Effector memory CD8-positive, alpha-beta T cell (primary cell): ENCODE measurements at regions not wholly inside any gene's neighbourhood (a gene's known extent, or its start where the extent isn't known, plus 50 kb on each side); places are given as distances from the start of the nearest gene placed in this dataset.

Experiments used
- ATAC-seq: fragments of 150-1000 bp; cut with Tn5 transposase; replicated peaks from 2 replicates; pipeline ENCODE4 v1.10.0; 2021; ENCODE audit warnings: mild to moderate bottlenecking, moderate library complexity
- DNase-seq, 3 experiments: peaks; one replicate each; pipeline ENCODE4 v3.0.0; 2021
- H3K27ac Mint-ChIP-seq, 2 donors: one replicate each; pipeline ENCODE4 v1.8.0; 2022; ENCODE audit warnings: mild to moderate bottlenecking in 2 of 2, mixed read lengths in 2 of 2, moderate library complexity in 2 of 2
- H3K27me3 Mint-ChIP-seq, 2 donors: one replicate each; pipeline ENCODE4 v1.8.0; 2022; ENCODE audit warnings: mixed read lengths in 2 of 2
- H3K36me3 Mint-ChIP-seq: one replicate; pipeline ENCODE4 v1.8.0; 2022; ENCODE audit warnings: mild to moderate bottlenecking, moderate library complexity, mixed read lengths; ENCODE audit not compliant: insufficient read depth
- H3K4me1 Mint-ChIP-seq, 2 donors: one replicate each; pipeline ENCODE4 v1.8.0; 2022; ENCODE audit warnings: low read depth in 2 of 2, mixed read lengths in 2 of 2
- H3K4me3 Mint-ChIP-seq, 2 donors: one replicate each; pipeline ENCODE4 v1.8.0; 2022; ENCODE audit warnings: mild to moderate bottlenecking in 2 of 2, mixed read lengths in 2 of 2, moderate library complexity in 2 of 2
- H3K9me3 Mint-ChIP-seq, 2 donors: one replicate each; pipeline ENCODE4 v1.8.0; 2022; ENCODE audit warnings: mixed read lengths in 2 of 2

GRCh38 chr11:15591112-15591537 is 476.4 kb downstream of the INSC start:
- ATAC-seq (no peak), DNase-seq (no peak)
- no peaks in the 10 kb centered on the region for H3K4me1 Mint-ChIP-seq
- peaks cover 1 to 16% of the 10 kb centered on the region in 2 donors for H3K9me3 Mint-ChIP-seq
- H3K36me3 Mint-ChIP-seq, result no peaks in the 10 kb centered on the region
- H3K4me3 Mint-ChIP-seq, result no peak overlapping the region
- H3K27ac Mint-ChIP-seq, result no peak overlapping the region
- no peaks in the 10 kb centered on the region for H3K27me3 Mint-ChIP-seq

DNA sequence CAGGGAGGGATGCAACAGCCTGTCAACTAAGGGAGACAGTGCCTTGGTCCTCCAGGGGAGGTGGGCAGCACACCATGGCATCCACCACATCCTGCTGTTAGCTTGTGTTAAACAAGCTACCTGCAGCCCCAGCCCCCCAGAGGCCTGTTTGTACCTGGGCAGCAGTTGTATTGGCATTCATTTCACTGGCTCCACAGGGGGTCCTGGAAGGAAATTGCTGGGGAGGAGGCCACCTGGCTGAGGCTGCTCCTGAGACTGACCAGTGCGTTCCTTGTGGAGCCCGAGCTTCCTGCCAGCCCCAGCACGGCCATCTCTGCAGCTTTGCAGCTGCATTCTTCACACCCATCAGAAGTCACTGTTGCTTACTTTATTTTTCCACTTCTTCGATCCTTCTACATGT is 479.9 kb downstream of the INSC start:
- Mint-ChIP-seq H3K9me3 (peaks cover 6 to 26% of the 10 kb centered on the region in 2 donors), H3K27me3 (no peaks in the 10 kb centered on the region), H3K36me3 (no peaks in the 10 kb centered on the region), H3K4me1 (no peaks in the 10 kb centered on the region), H3K27ac (no peak overlapping the region), H3K4me3 (no peak overlapping the region)
- ATAC-seq (no peak), DNase-seq (no peak)

DNA sequence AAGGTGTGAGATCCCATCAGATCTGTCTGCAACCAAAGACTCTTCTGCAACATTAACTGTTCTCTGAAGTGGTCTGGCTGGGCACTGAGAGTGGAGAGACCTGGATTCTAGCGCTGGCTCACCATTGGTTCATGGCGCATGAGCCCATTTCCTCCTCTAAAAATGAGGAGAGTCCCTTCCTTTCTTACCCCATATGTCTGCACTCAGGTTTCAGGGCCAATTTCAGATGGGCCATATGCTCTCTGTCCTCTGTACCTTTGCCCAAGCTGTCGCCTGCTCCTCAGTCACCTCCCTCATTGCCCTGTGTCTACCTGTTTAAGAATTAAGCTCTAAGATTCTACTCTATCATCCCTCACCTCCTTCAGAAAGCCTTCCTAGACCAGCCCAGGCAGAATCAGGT is 484.7 kb downstream of the INSC start:
- Mint-ChIP-seq H3K9me3 (peaks cover 7 to 12% of the 10 kb centered on the region in 2 donors), H3K27ac (no peak overlapping the region), H3K27me3 (no peaks in the 10 kb centered on the region), H3K4me1 (no peaks in the 10 kb centered on the region), H3K36me3 (peaks cover 3% of the 10 kb centered on the region), H3K4me3 (no peak overlapping the region)
- ATAC-seq (no peak), DNase-seq (no peak)

- H3K4me3 Mint-ChIP-seq, result no peak overlapping the region
- H3K36me3 Mint-ChIP-seq, result peaks cover 3% of the 10 kb centered on the region
- DNase-seq (no peak), ATAC-seq (no peak)
- no peak overlapping the region for H3K27ac Mint-ChIP-seq
- H3K4me1 Mint-ChIP-seq, result no peaks in the 10 kb centered on the region
- no peaks in the 10 kb centered on the region for H3K27me3 Mint-ChIP-seq
- H3K9me3 Mint-ChIP-seq, result peaks cover 7 to 20% of the 10 kb centered on the region in 2 donors
These were observed 487.3 kb downstream of the INSC start for GRCh38 chr11:15602047-15602446.

DNA sequence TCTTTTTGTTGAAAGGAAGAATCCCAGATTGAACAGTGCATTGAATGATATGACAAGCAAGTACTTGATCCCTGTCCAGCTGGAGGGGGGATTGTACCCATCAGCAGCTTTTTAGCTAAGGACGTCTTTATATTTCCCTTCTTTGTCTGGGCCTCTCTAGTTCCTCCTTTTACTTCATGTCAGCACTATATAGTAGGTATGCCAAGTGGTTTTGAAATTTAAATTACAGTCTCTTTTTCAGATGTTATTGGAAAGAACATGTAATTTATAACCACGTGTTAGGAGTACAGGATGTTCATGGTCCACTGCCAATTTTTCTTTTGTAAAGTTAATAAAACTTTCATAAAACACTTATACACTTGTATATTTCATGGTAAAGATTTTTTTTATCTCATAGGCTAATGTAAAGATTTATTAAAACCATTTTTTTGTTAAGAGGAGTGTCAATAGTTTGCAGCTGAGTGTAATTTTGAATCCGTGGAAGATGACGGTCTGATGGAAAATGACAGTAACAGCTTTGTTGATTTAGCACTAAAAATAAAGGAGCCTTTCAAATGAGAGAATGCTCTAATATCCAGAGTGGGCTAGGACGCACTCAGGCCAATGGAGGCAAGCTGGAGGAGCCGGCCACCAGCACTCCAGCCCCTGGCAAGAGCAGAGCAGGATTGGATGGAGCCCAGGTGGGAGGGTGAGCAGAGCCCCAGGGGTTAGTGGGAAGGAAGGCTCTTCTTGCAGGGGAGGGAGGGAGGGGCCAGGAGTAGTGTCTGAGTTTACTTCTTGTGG is 488.3 kb downstream of the INSC start:
- no peak for DNase-seq
- Mint-ChIP-seq H3K36me3 (peaks cover 3% of the 10 kb centered on the region), H3K4me3 (no peak overlapping the region), H3K9me3 (peaks cover 7 to 20% of the 10 kb centered on the region in 2 donors), H3K27ac (no peak overlapping the region), H3K4me1 (no peaks in the 10 kb centered on the region), H3K27me3 (no peaks in the 10 kb centered on the region)
- no peak for ATAC-seq

- H3K27ac Mint-ChIP-seq, result no peak overlapping the region
- peaks cover 0 to 8% of the 10 kb centered on the region in 2 donors for H3K9me3 Mint-ChIP-seq
- H3K4me3 Mint-ChIP-seq, result no peak overlapping the region
- no peak for DNase-seq
- H3K36me3 Mint-ChIP-seq, result peaks cover 3% of the 10 kb centered on the region
- no peak for ATAC-seq
- H3K4me1 Mint-ChIP-seq, result no peaks in the 10 kb centered on the region
- no peaks in the 10 kb centered on the region for H3K27me3 Mint-ChIP-seq
These were observed 490.4 kb downstream of the INSC start for GRCh38 chr11:15605094-15605493.

DNA sequence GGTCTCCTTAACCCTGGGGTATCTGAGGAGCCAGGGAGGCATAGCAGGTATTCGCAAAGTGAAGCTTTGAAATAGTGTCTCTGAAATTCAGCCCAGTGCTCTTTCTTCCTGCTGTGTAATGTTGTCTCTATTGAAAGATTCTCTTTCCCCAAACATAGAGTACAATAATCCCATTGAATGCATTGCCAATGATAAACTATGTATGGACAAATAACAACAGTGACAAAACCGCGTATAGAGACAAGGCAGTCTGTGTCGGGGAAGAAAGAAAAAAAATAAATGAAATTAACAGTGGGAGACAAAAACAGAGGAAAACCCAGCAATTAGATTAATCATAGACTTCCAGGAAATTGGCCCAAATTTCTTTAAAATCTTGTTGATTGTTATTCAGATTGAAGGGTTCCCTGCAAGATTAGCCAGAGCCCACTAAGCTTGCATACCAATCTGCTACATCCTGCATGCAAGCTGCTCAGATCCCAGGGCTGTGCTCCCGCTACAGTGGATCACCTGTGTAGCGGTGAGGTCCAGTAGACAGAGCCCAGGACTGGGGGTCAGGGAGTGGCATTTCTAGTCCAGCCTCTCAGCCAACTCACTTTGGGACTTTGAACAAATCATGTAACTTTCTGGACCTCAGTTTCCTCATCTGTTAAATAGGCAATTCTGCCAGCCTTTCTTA is 492.8 kb downstream of the INSC start:
- Mint-ChIP-seq H3K36me3 (no peaks in the 10 kb centered on the region), H3K4me1 (no peaks in the 10 kb centered on the region), H3K4me3 (no peak overlapping the region)

GRCh38 chr11:15609445-15609844 is 494.7 kb downstream of the INSC start:
- Mint-ChIP-seq H3K27ac (no peak overlapping the region), H3K4me1 (no peaks in the 10 kb centered on the region), H3K36me3 (no peaks in the 10 kb centered on the region), H3K27me3 (peaks cover 0 to 18% of the 10 kb centered on the region in 2 donors), H3K9me3 (peaks cover 5 to 15% of the 10 kb centered on the region in 2 donors), H3K4me3 (no peak overlapping the region)
- ATAC-seq, result no peak
- DNase-seq, result no peak

More for the DNA sequence above, 492.8 kb downstream of the INSC start:
- Mint-ChIP-seq H3K27me3 (peaks cover 0 to 18% of the 10 kb centered on the region in 2 donors), H3K27ac (no peak overlapping the region), H3K9me3 (peaks cover 3 to 15% of the 10 kb centered on the region in 2 donors)
- ATAC-seq (no peak), DNase-seq (no peak)

GRCh38 chr11:15610881-15611280 is 496.2 kb downstream of the INSC start:
- no peak overlapping the region for H3K4me3 Mint-ChIP-seq
- no peak for ATAC-seq

DNA sequence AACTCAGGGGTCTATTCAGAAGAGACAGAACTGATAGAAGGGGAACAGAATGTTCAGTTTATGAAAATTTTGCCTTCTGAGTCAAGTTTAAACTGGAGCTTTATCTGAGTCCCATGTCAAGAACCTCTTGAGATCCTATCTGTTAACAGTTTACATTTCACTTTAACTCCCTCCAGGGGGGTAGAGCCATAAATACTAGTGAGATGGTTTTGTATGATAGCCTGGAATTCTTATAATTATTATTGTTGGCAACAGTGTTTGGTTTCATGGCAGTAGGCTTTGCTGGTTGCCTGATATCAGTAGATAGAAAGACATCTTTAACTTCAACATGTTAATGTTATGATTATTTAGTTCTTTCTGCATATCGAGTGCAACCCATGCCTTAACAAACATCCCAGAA is 498.5 kb downstream of the INSC start:
- H3K4me1 Mint-ChIP-seq, result no peaks in the 10 kb centered on the region

More at GRCh38 chr11:15610881-15611280, 496.2 kb downstream of the INSC start:
- no peak for DNase-seq
- Mint-ChIP-seq H3K27me3 (peaks cover 0 to 18% of the 10 kb centered on the region in 2 donors), H3K4me1 (no peaks in the 10 kb centered on the region), H3K9me3 (peaks cover 5 to 7% of the 10 kb centered on the region in 2 donors), H3K27ac (no peak overlapping the region), H3K36me3 (no peaks in the 10 kb centered on the region)

GRCh38 chr11:15613789-15614188 is 499.1 kb downstream of the INSC start:
- ATAC-seq, result no peak
- no peaks in the 10 kb centered on the region for H3K36me3 Mint-ChIP-seq
- no peaks in the 10 kb centered on the region for H3K4me1 Mint-ChIP-seq
- peaks cover 0 to 18% of the 10 kb centered on the region in 2 donors for H3K27me3 Mint-ChIP-seq
- H3K27ac Mint-ChIP-seq, result no peak overlapping the region
- DNase-seq, result no peak
- H3K9me3 Mint-ChIP-seq, result peaks cover 7% of the 10 kb centered on the region in 2 donors
- no peak overlapping the region for H3K4me3 Mint-ChIP-seq

More for the DNA sequence above, 498.5 kb downstream of the INSC start:
- Mint-ChIP-seq H3K27me3 (peaks cover 0 to 18% of the 10 kb centered on the region in 2 donors), H3K9me3 (peaks cover 5 to 7% of the 10 kb centered on the region in 2 donors), H3K27ac (no peak overlapping the region), H3K36me3 (no peaks in the 10 kb centered on the region), H3K4me3 (no peak overlapping the region)
- ATAC-seq (no peak), DNase-seq (no peak)

DNA sequence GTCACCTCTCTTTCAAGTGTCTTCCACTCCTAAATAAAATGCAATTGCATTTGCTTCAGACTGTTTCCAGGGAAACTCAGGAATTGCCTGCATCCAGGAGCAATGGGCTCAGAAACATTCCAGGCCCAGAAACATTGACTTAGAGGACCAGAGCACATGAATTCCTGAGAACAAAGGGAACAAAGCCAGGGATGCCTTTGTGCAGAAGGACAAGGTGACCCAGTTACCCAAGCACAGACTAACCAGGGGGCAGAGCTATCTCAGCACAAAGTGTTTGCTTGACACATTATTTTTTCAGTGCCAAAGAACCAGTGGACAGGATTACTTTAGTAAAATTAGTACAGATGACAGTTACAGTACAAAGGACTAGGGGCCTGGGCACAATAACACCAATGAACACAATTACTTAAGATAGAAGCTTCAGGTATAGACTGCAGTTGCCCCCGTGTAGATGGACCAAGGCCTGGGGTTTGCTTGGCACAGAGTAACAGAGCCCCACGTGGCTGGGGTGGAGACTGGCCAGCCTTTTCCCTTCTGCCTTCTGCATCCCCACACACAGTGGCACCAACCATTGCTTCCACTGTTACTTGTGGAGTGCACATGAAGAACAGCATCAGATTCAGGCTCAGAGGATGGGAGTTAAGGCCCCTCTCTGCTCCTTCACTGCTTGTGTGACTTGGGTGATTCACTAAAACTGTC is 500.8 kb downstream of the INSC start:
- peaks cover 0 to 15% of the 10 kb centered on the region in 2 donors for H3K27me3 Mint-ChIP-seq

More for the DNA sequence above, 500.8 kb downstream of the INSC start:
- Mint-ChIP-seq H3K36me3 (no peaks in the 10 kb centered on the region), H3K9me3 (peaks cover 7% of the 10 kb centered on the region in 2 donors), H3K4me1 (no peaks in the 10 kb centered on the region), H3K4me3 (no peak overlapping the region), H3K27ac (no peak overlapping the region)
- DNase-seq (no peak), ATAC-seq (no peak)
